ENCODE measurements at regions not wholly inside any gene's neighbourhood (a gene's known extent, or its start where the extent isn't known, plus 50 kb on each side); places are given as distances from the start of the nearest gene placed in this dataset.

DNA sequence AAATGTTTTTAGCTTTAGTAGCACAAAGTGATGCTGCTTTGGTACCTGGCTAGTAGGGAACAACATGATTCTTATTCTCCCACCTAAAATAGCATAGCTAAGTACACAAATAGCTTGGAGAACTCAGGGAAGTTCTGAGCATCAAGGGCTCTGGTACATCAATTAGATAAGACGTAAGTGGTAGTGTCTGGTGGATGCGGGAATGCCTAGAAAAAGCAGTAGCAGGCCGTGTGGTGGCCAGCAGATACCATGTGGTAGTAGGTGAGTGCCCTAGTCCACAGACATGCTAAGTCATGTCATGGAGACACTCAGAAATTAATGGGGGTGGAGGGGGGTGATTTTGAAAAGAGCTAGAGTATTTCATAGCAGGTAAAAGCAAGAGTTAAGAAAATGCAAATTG, 347.3 kb upstream of the NOCT start:
- TF ChIP-seq, protein P1, sequence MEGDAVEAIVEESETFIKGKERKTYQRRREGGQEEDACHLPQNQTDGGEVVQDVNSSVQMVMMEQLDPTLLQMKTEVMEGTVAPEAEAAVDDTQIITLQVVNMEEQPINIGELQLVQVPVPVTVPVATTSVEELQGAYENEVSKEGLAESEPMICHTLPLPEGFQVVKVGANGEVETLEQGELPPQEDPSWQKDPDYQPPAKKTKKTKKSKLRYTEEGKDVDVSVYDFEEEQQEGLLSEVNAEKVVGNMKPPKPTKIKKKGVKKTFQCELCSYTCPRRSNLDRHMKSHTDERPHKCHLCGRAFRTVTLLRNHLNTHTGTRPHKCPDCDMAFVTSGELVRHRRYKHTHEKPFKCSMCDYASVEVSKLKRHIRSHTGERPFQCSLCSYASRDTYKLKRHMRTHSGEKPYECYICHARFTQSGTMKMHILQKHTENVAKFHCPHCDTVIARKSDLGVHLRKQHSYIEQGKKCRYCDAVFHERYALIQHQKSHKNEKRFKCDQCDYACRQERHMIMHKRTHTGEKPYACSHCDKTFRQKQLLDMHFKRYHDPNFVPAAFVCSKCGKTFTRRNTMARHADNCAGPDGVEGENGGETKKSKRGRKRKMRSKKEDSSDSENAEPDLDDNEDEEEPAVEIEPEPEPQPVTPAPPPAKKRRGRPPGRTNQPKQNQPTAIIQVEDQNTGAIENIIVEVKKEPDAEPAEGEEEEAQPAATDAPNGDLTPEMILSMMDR (IDR thresholded peaks at IDR 0.05): no peak
- TF ChIP-seq POLR2AphosphoS5 (IDR thresholded peaks at IDR 0.05) (no peak), POLR2A (IDR thresholded peaks at IDR 0.05) (no peak)
